Uterus (tissue), 3 donors: ENCODE measurements at regions not wholly inside any gene's neighbourhood (a gene's known extent, or its start where the extent isn't known, plus 50 kb on each side); places are given as distances from the start of the nearest gene placed in this dataset.

ENCODE experiments used
- DNase-seq, 2 donors: peaks; one replicate each; pipeline ENCODE4 v3.0.0-alpha.2; 2019 to 2020
- H3K27ac ChIP-seq, 2 donors: fragments of 200-600 bp; sonication (generic); 1 replicate in 1 of 2; 2 replicates in 1 of 2; pipeline ENCODE4 v1.5.1; 2016 to 2018
- H3K27me3 ChIP-seq, 2 donors: fragments of 200-600 bp; sonication (generic); one replicate each; pipeline ENCODE4 v1.5.1; 2018 to 2019; ENCODE audit warnings: control low read depth in 1 of 2
- H3K36me3 ChIP-seq, 2 donors: fragments of 200-600 bp; sonication (generic); one replicate each; pipeline ENCODE4 v1.5.1; 2019; ENCODE audit warnings: control low read depth in 1 of 2
- H3K4me1 ChIP-seq, 2 donors: fragments of 200-600 bp; sonication (generic); one replicate each; pipeline ENCODE4 v1.5.1; 2018 to 2019; ENCODE audit warnings: control low read depth in 1 of 2
- H3K4me3 ChIP-seq, 2 donors: fragments of 200-600 bp; sonication (generic); 1 replicate in 1 of 2; 2 replicates in 1 of 2; pipeline ENCODE4 v1.5.1; 2018 to 2019; ENCODE audit warnings: mild to moderate bottlenecking in 1 of 2
- H3K9me3 ChIP-seq, 2 donors: fragments of 200-600 bp; sonication (generic); one replicate each; pipeline ENCODE4 v1.5.1; 2019; ENCODE audit warnings: control low read depth in 1 of 2
- CTCF ChIP-seq, 4 experiments: fragments of 200-600 bp in 2 of 4; fragments of 450-650 bp in 2 of 4; sonication (generic) in 2 of 4; IDR thresholded peaks; one replicate each; pipeline ENCODE4 v1.5.1; 2016 to 2019; ENCODE audit warnings: antibody characterized with exemption in 4 of 4, mild to moderate bottlenecking in 2 of 4, moderate library complexity in 1 of 4
- POLR2A ChIP-seq, 2 donors: fragments of 450-650 bp; IDR thresholded peaks; one replicate each; pipeline ENCODE4 v1.6.1; 2016; ENCODE audit warnings: antibody characterized with exemption in 2 of 2, mild to moderate bottlenecking in 1 of 2, moderate library complexity in 1 of 2
- intact Hi-C: fragments of 100-400 bp; cut with DNase I; formaldehyde crosslinking; loops from one replicate; pipeline ENCODE4 v1.15.1; 2023; ENCODE audit warnings: low total_unique reads
- donor health status: DM: yes; HTN: yes; CAD: no.

- no peak overlapping the region for H3K4me3 ChIP-seq
- intact Hi-C loops = no loop called here
- H3K27ac ChIP-seq = no peak overlapping the region
- no peaks in the 10 kb centered on the region for H3K36me3 ChIP-seq
- peaks cover 0 to 5% of the 10 kb centered on the region in 2 donors for H3K4me1 ChIP-seq
- no peaks in the 10 kb centered on the region for H3K9me3 ChIP-seq
- no peaks in the 10 kb centered on the region for H3K27me3 ChIP-seq
- DNase-seq = no peak
- TF ChIP-seq POLR2A (IDR thresholded peaks at IDR 0.05) = no peak
- no peak for TF ChIP-seq CTCF (IDR thresholded peaks at IDR 0.05)
These were observed 639.0 kb upstream of the KLF12 start for GRCh38 chr13:74773248-74773647.

GRCh38 chr13:74771964-74772363 is 637.8 kb upstream of the KLF12 start:
- TF ChIP-seq CTCF (IDR thresholded peaks at IDR 0.05) (no peak), POLR2A (IDR thresholded peaks at IDR 0.05) (no peak)
- Histone ChIP-seq H3K27ac (no peak overlapping the region), H3K9me3 (no peaks in the 10 kb centered on the region), H3K4me3 (no peak overlapping the region), H3K4me1 (peaks cover 0 to 5% of the 10 kb centered on the region in 2 donors), H3K27me3 (no peaks in the 10 kb centered on the region), H3K36me3 (no peaks in the 10 kb centered on the region)
- no peak for DNase-seq
- intact Hi-C loops = no loop called here

- intact Hi-C loops = no loop called here
- peaks cover 0 to 5% of the 10 kb centered on the region in 2 donors for H3K4me1 ChIP-seq
- TF ChIP-seq CTCF (IDR thresholded peaks at IDR 0.05) = no peak
These were observed 636.2 kb upstream of the KLF12 start for GRCh38 chr13:74770361-74770760.

GRCh38 chr13:74769333-74769732 is 635.1 kb upstream of the KLF12 start:
- no peaks in the 10 kb centered on the region for H3K36me3 ChIP-seq
- no peak overlapping the region for H3K4me3 ChIP-seq
- no peak for TF ChIP-seq POLR2A (IDR thresholded peaks at IDR 0.05)
- no peak for TF ChIP-seq CTCF (IDR thresholded peaks at IDR 0.05)
- no peaks in the 10 kb centered on the region for H3K27me3 ChIP-seq
- H3K9me3 ChIP-seq = no peaks in the 10 kb centered on the region
- no peak for DNase-seq
- peaks cover 0 to 5% of the 10 kb centered on the region in 2 donors for H3K4me1 ChIP-seq
- H3K27ac ChIP-seq = no peak overlapping the region
- intact Hi-C loops = no loop called here

More at GRCh38 chr13:74770361-74770760, 636.2 kb upstream of the KLF12 start:
- no peaks in the 10 kb centered on the region for H3K9me3 ChIP-seq
- no peaks in the 10 kb centered on the region for H3K36me3 ChIP-seq
- H3K4me3 ChIP-seq = no peak overlapping the region
- H3K27me3 ChIP-seq = no peaks in the 10 kb centered on the region
- DNase-seq = no peak
- H3K27ac ChIP-seq = no peak overlapping the region

GRCh38 chr13:74768521-74769085 is 634.4 kb upstream of the KLF12 start:
- Histone ChIP-seq H3K27me3 (no peaks in the 10 kb centered on the region), H3K4me1 (peaks cover 0 to 5% of the 10 kb centered on the region in 2 donors), H3K4me3 (no peak overlapping the region), H3K27ac (no peak overlapping the region), H3K36me3 (no peaks in the 10 kb centered on the region), H3K9me3 (no peaks in the 10 kb centered on the region)
- DNase-seq = no peak
- intact Hi-C loops = no loop called here
- TF ChIP-seq CTCF (IDR thresholded peaks at IDR 0.05) (no peak), POLR2A (IDR thresholded peaks at IDR 0.05) (no peak)
